Lower leg skin (tissue), 3 donors: ENCODE measurements at regions not wholly inside any gene's neighbourhood (a gene's known extent, or its start where the extent isn't known, plus 50 kb on each side); places are given as distances from the start of the nearest gene placed in this dataset.

ENCODE experiments used
- POLR2A ChIP-seq, 2 donors: fragments of 450-650 bp; IDR thresholded peaks; one replicate each; pipeline ENCODE4 v1.6.1; 2016 to 2017; ENCODE audit warnings: antibody characterized with exemption in 2 of 2, mild to moderate bottlenecking in 1 of 2, moderate library complexity in 1 of 2
- TF ChIP-seq, protein P1 (sequence below), 3 donors: fragments of 450-650 bp; IDR thresholded peaks; one replicate each; pipeline ENCODE4 v1.5.1; 2016; ENCODE audit warnings: antibody characterized with exemption in 3 of 3, mild to moderate bottlenecking in 3 of 3, moderate library complexity in 2 of 3

DNA sequence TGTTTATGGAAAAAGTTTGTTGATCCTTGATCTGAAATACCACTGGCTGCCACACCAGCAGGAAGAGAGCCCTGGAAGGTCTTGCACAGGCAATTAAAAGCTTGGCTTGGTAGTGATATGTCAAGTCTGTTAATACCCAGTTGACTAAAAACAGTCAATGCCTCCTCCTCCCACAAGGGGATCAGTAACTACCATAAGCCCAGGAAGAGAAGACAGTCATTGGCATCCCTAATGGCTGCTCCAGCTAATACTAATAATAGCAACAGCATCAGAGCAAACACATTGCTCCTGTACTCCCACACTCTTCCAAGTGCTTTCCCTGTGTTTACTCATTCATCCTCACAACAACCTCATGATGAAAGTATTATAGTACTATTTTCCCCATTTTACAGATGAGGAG is 528.6 kb downstream of the TAFA4 start:
- TF ChIP-seq, protein P1, sequence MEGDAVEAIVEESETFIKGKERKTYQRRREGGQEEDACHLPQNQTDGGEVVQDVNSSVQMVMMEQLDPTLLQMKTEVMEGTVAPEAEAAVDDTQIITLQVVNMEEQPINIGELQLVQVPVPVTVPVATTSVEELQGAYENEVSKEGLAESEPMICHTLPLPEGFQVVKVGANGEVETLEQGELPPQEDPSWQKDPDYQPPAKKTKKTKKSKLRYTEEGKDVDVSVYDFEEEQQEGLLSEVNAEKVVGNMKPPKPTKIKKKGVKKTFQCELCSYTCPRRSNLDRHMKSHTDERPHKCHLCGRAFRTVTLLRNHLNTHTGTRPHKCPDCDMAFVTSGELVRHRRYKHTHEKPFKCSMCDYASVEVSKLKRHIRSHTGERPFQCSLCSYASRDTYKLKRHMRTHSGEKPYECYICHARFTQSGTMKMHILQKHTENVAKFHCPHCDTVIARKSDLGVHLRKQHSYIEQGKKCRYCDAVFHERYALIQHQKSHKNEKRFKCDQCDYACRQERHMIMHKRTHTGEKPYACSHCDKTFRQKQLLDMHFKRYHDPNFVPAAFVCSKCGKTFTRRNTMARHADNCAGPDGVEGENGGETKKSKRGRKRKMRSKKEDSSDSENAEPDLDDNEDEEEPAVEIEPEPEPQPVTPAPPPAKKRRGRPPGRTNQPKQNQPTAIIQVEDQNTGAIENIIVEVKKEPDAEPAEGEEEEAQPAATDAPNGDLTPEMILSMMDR (IDR thresholded peaks at IDR 0.05) = no peak
- TF ChIP-seq POLR2A (IDR thresholded peaks at IDR 0.05) = no peak
